CD14-positive monocyte (primary cell): ENCODE measurements at regions not wholly inside any gene's neighbourhood (a gene's known extent, or its start where the extent isn't known, plus 50 kb on each side); places are given as distances from the start of the nearest gene placed in this dataset.

Source experiments
- DNase-seq, 3 donors: peaks; one replicate each; pipeline ENCODE4 v3.0.0-alpha.2; 2011 to 2022
- H2AFZ ChIP-seq: 2 replicates; pipeline ENCODE4 v1.6.0; 2012; ENCODE audit warnings: mild to moderate bottlenecking, low read depth, low read length, inconsistent platforms; ENCODE audit not compliant: insufficient read depth, poor library complexity, severe bottlenecking
- H3K27ac ChIP-seq, 2 donors: 1 replicate in 1 of 2; 2 replicates in 1 of 2; pipeline ENCODE4 v1.5.1; 2012 to 2013; ENCODE audit warnings: low read length in 2 of 2, control low read depth in 1 of 2, inconsistent platforms in 1 of 2, low read depth in 1 of 2, mild to moderate bottlenecking in 1 of 2
- H3K27me3 ChIP-seq, 2 donors: one replicate each; pipeline versions ENCODE4 v1.6.0 to v1.6.1; 2011 to 2013; ENCODE audit warnings: low read length in 2 of 2; ENCODE audit not compliant: control insufficient read depth in 2 of 2, insufficient read depth in 2 of 2
- H3K36me3 ChIP-seq, 2 donors: replicated peaks in 1 of 2; 1 replicate in 1 of 2; 2 replicates in 1 of 2; pipeline versions ENCODE4 v1.5.1 to v1.6.1; 2012 to 2013; ENCODE audit warnings: low read length in 2 of 2, control low read depth in 1 of 2, inconsistent platforms in 1 of 2, mild to moderate bottlenecking in 1 of 2; ENCODE audit not compliant: insufficient read depth in 2 of 2, control insufficient read depth in 1 of 2
- H3K4me1 ChIP-seq, 2 donors: 1 replicate in 1 of 2; 2 replicates in 1 of 2; pipeline versions ENCODE4 v1.5.1 to v1.6.1; 2012 to 2013; ENCODE audit warnings: low read length in 2 of 2, control low read depth in 1 of 2, inconsistent platforms in 1 of 2, mild to moderate bottlenecking in 1 of 2, moderate library complexity in 1 of 2; ENCODE audit not compliant: insufficient read depth in 2 of 2, control insufficient read depth in 1 of 2
- H3K4me2 ChIP-seq: replicated peaks from 2 replicates; pipeline ENCODE3; 2012; ENCODE audit warnings: low read length, moderate library complexity, mild to moderate bottlenecking; ENCODE audit not compliant: poor library complexity, severe bottlenecking; ENCODE audit errors: extremely low read depth
- H3K4me3 ChIP-seq, 3 experiments: fragments of 200-600 bp in 1 of 3; sonication (generic) in 1 of 3; replicated peaks in 1 of 3; 1 replicate in 2 of 3; 2 replicates in 1 of 3; pipeline ENCODE4 v1.5.1; 2011 to 2013; ENCODE audit warnings: low read length in 3 of 3, mild to moderate bottlenecking in 3 of 3, control low read depth in 2 of 3, low read depth in 2 of 3, inconsistent platforms in 1 of 3, moderate library complexity in 1 of 3
- H3K79me2 ChIP-seq: 2 replicates; pipeline ENCODE4 v1.6.0; 2012; ENCODE audit warnings: mild to moderate bottlenecking, control low read depth, inconsistent platforms, low read length, moderate library complexity; ENCODE audit not compliant: insufficient read depth
- H3K9ac ChIP-seq: 2 replicates; pipeline ENCODE4 v1.6.0; 2017; ENCODE audit warnings: low read length, mild to moderate bottlenecking; ENCODE audit not compliant: insufficient read depth, poor library complexity, severe bottlenecking
- H3K9me3 ChIP-seq, 2 donors: replicated peaks in 1 of 2; 1 replicate in 1 of 2; 2 replicates in 1 of 2; pipeline versions ENCODE4 v1.5.1 to v1.6.1; 2012 to 2013; ENCODE audit warnings: low read length in 2 of 2, control low read depth in 1 of 2; ENCODE audit not compliant: control insufficient read depth in 1 of 2, insufficient read depth in 1 of 2
- H4K20me1 ChIP-seq: 2 replicates; pipeline ENCODE4 v1.6.0; 2012; ENCODE audit warnings: mild to moderate bottlenecking, low read length, control low read depth, moderate library complexity; ENCODE audit not compliant: insufficient read depth
- H3K27ac Mint-ChIP-seq, 7 donors: one replicate each; pipeline ENCODE4 v1.8.0; 2020; ENCODE audit warnings: mild to moderate bottlenecking in 7 of 7, mixed read lengths in 7 of 7, moderate library complexity in 6 of 7, inconsistent platforms in 2 of 7
- H3K27me3 Mint-ChIP-seq, 3 donors: one replicate each; pipeline ENCODE4 v1.8.0; 2021 to 2022; ENCODE audit warnings: low read depth in 3 of 3, mild to moderate bottlenecking in 3 of 3, mixed read lengths in 3 of 3, moderate library complexity in 3 of 3, inconsistent platforms in 1 of 3
- H3K36me3 Mint-ChIP-seq, 2 donors: one replicate each; pipeline ENCODE4 v1.8.0; 2020; ENCODE audit warnings: mixed read lengths in 2 of 2, inconsistent platforms in 1 of 2, mild to moderate bottlenecking in 1 of 2
- H3K4me1 Mint-ChIP-seq: one replicate; pipeline ENCODE4 v1.8.0; 2020; ENCODE audit warnings: mild to moderate bottlenecking, mixed read lengths
- H3K4me3 Mint-ChIP-seq, 2 donors: one replicate each; pipeline ENCODE4 v1.8.0; 2020; ENCODE audit warnings: mild to moderate bottlenecking in 2 of 2, mixed read lengths in 2 of 2, moderate library complexity in 1 of 2
- H3K9me3 Mint-ChIP-seq, 7 donors: one replicate each; pipeline ENCODE4 v1.8.0; 2020 to 2022; ENCODE audit warnings: mixed read lengths in 7 of 7, mild to moderate bottlenecking in 6 of 7, moderate library complexity in 6 of 7, inconsistent platforms in 2 of 7
- WGBS: methylation state at CpG from one replicate; pipeline ENCODE4 v1.1.5; 2013; ENCODE audit warnings: missing lambda C conversion rate; ENCODE audit not compliant: insufficient coverage; 5-methylcytosine and 5-hydroxymethylcytosine counted together
- intact Hi-C, 2 donors: fragments of 100-400 bp; cut with micrococcal nuclease; formaldehyde crosslinking; loops; one replicate each; pipeline versions ENCODE4 v1.15.0 to v1.15.1; 2023
- TF ChIP-seq, protein P1 (sequence below): fragments of 200-600 bp; IDR thresholded peaks from one replicate; pipeline ENCODE4 v1.8.0; 2022; ENCODE audit warnings: antibody characterized with exemption, mild to moderate bottlenecking

DNA sequence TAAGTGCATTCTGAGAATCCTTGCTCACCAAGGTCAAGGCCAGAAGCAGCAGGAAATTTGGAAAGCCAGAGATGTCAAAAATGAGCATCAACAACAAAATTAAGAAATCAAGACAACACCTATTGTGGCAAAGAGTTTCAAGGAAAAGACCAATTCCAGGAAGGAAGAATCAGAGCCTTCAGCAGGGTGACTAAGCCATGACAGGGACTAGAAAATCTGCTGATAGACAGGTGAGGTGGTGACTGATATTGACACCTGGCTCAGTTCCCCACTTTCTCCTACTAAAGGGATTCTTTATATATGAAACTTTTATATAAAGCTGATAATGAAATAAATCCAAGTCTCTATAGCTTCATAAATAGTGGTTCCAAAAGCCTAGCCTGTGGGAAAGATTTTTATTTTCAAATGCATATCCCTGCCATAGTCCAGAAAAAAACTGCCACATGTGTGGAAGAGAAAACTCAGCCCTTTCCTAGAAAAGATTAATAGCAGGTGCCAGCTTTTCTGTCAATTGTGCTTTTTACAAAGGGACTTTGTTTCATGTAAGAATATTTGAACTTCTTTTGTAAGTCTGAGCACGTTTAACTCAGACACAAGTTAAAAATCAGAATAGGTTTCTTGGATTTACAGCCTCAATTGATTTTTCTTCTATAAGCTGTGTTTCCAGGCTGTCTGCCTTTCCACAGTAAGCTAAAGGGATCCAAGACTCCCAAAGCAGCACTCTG, 81.1 kb upstream of the GRAMD2B start:
- H3K9me3 ChIP-seq, result no peaks in the 10 kb centered on the region
- no peaks in the 10 kb centered on the region for H3K79me2 ChIP-seq
- H2AFZ ChIP-seq, result no peak overlapping the region
- H3K9ac ChIP-seq, result no peak overlapping the region
- Mint-ChIP-seq H3K36me3 (no peaks in the 10 kb centered on the region), H3K4me1 (no peaks in the 10 kb centered on the region), H3K27me3 (peaks cover 6 to 17% (median 11%) of the 10 kb centered on the region in 3 donors), H3K9me3 (no peaks in the 10 kb centered on the region), H3K4me3 (no peak overlapping the region), H3K27ac (no peak overlapping the region)
- DNase-seq, result no peak
- WGBS, result 33% methylated on average over 1 of the region's 1 CpG
- no peak overlapping the region for H3K4me3 ChIP-seq
- H3K4me1 ChIP-seq, result no peaks in the 10 kb centered on the region
- no peaks in the 10 kb centered on the region for H3K36me3 ChIP-seq
- TF ChIP-seq, protein P1, sequence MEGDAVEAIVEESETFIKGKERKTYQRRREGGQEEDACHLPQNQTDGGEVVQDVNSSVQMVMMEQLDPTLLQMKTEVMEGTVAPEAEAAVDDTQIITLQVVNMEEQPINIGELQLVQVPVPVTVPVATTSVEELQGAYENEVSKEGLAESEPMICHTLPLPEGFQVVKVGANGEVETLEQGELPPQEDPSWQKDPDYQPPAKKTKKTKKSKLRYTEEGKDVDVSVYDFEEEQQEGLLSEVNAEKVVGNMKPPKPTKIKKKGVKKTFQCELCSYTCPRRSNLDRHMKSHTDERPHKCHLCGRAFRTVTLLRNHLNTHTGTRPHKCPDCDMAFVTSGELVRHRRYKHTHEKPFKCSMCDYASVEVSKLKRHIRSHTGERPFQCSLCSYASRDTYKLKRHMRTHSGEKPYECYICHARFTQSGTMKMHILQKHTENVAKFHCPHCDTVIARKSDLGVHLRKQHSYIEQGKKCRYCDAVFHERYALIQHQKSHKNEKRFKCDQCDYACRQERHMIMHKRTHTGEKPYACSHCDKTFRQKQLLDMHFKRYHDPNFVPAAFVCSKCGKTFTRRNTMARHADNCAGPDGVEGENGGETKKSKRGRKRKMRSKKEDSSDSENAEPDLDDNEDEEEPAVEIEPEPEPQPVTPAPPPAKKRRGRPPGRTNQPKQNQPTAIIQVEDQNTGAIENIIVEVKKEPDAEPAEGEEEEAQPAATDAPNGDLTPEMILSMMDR, result no peak
- intact Hi-C loops, result loop anchor here in 1 of 2 donors (2.0 kb wide), 1 partner anchor 197 kb away; no protein-coding TSS in a partner anchor
- H3K4me2 ChIP-seq, result no peak overlapping the region
- H4K20me1 ChIP-seq, result no peaks in the 10 kb centered on the region
- peaks cover 5 to 9% of the 10 kb centered on the region in 2 donors for H3K27me3 ChIP-seq
- H3K27ac ChIP-seq, result no peak overlapping the region

- H3K4me1 Mint-ChIP-seq, result peaks cover 2% of the 10 kb centered on the region
- H3K79me2 ChIP-seq, result no peaks in the 10 kb centered on the region
- peaks cover 0 to under 1% of the 10 kb centered on the region in 2 donors for H3K4me1 ChIP-seq
- no peaks in the 10 kb centered on the region for H3K36me3 Mint-ChIP-seq
- H3K4me3 Mint-ChIP-seq, result no peak overlapping the region
- DNase-seq, result no peak
- H3K27ac Mint-ChIP-seq, result no peak overlapping the region
- H3K27me3 ChIP-seq, result peaks cover 0 to under 1% of the 10 kb centered on the region in 2 donors
- H2AFZ ChIP-seq, result no peak overlapping the region
- H3K9me3 ChIP-seq, result no peaks in the 10 kb centered on the region
- no peaks in the 10 kb centered on the region for H3K9me3 Mint-ChIP-seq
- 100% methylated on average over 1 of the region's 3 CpGs for WGBS
- intact Hi-C loops, result no loop called here
- TF ChIP-seq, protein P1, result no peak
- no peaks in the 10 kb centered on the region for H4K20me1 ChIP-seq
- H3K27me3 Mint-ChIP-seq, result peaks cover 7 to 22% (median 11%) of the 10 kb centered on the region in 3 donors
- H3K9ac ChIP-seq, result no peak overlapping the region
- H3K4me2 ChIP-seq, result no peak overlapping the region
- no peak overlapping the region for H3K4me3 ChIP-seq
- no peaks in the 10 kb centered on the region for H3K36me3 ChIP-seq
- H3K27ac ChIP-seq, result no peak overlapping the region
Observed at GRCh38 chr5:126348855-126349635, 74.2 kb upstream of the GRAMD2B start.
